ENCODE measurements at regions not wholly inside any gene's neighbourhood (a gene's known extent, or its start where the extent isn't known, plus 50 kb on each side); places are given as distances from the start of the nearest gene placed in this dataset.

DNA sequence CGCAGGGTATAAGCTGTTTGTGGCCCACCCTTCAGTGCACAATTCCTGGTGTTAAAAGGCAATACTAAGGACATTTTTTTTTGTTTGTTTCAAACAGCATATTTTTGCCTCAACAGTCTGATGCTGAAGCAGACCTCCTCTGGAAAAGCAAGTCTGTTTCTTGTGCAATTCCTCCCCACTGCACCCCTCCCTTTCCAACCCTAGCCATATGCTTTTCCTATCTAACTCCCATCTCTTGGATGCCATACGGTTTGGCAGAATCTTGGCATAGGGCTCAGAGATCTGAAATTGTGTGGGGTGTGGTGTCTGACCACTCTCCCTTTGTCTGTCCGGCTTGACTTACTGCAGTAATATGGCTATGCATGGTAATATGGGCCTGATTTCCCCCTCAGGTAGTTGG lies 161.6 kb downstream of the TMEM38B start:
- no peak overlapping the region for H2BK12ac ChIP-seq (ENCODE audit: low read depth, low read length)
- H2BK120ac ChIP-seq (replicated peaks; ENCODE audit: low read depth, low read length): no peak overlapping the region
- DNase-seq (ENCODE audit: low read depth in 1 of 2, low spot score in 2 of 2): no peak
- ChIA-PET CTCF (ENCODE audit: partially characterized antibody) (interaction anchor here (0.9 to 2.2 kb wide), 3 partner anchors 13 to 26 kb away, joined by 3 to 9 read pairs (median 4); no protein-coding TSS in a partner anchor), POLR2A (ENCODE audit: partially characterized antibody) (no interaction called here)
- H4K91ac ChIP-seq (replicated peaks; ENCODE audit: insufficient read length, low read length): no peak overlapping the region
- H2AK5ac ChIP-seq (ENCODE audit: low read depth, low read length): no peak overlapping the region
- no peak for TF ChIP-seq HDAC2 (IDR thresholded peaks at IDR 0.05; ENCODE audit: borderline replicate concordance in 1 of 2, low read depth in 2 of 2, low read length in 2 of 2)
- TF ChIP-seq CEBPB (IDR thresholded peaks at IDR 0.05; ENCODE audit: low read depth, low read length): no peak
- no peak for TF ChIP-seq FOSL1 (IDR thresholded peaks at IDR 0.05; ENCODE audit: insufficient read depth, low read depth, low read length)
- TF ChIP-seq ZNF274 (IDR thresholded peaks at IDR 0.05; ENCODE audit: borderline replicate concordance, extremely low read depth, low read length): no peak
- no peak overlapping the region for H3K14ac ChIP-seq (ENCODE audit: insufficient read length)
- H3K23ac ChIP-seq (ENCODE audit: insufficient read length): no peak overlapping the region
- H4K20me1 ChIP-seq (replicated peaks in 1 of 2; ENCODE audit: control insufficient read depth in 1 of 2, insufficient read depth in 2 of 2, low read length in 2 of 2): no peaks in the 10 kb centered on the region
- no peak overlapping the region for H3K18ac ChIP-seq (ENCODE audit: extremely low read depth, low read length)
- 86% methylated on average over 3 of the region's 3 CpGs; no CpG with 5 or more reads in 1 of the 2 experiments for WGBS, 2 experiments (ENCODE audit: extremely low coverage in 1 of 2, insufficient coverage in 1 of 2, insufficient read length in 1 of 2, insufficient replicate concordance in 2 of 2, low coverage in 1 of 2, low lambda C conversion rate in 2 of 2, missing lambda C conversion rate in 1 of 2)
- no peak overlapping the region for H3K4ac ChIP-seq (replicated peaks; ENCODE audit: insufficient read length, low read depth, low read length)
- H3K36me3 ChIP-seq (ENCODE audit: control insufficient read depth in 2 of 4, insufficient read depth in 4 of 4, low read length in 3 of 4): no peaks in the 10 kb centered on the region
- H3K9ac ChIP-seq (replicated peaks in 1 of 4; ENCODE audit: extremely low read depth in 1 of 4, low read depth in 3 of 4, low read length in 3 of 4): no peak overlapping the region
- no peak overlapping the region for H4K8ac ChIP-seq (ENCODE audit: extremely low read depth, insufficient read depth, low read length)
- H2BK5ac ChIP-seq (ENCODE audit: low read depth, low read length): no peak overlapping the region
- H3K79me1 ChIP-seq (ENCODE audit: low read depth, low read length): no peaks in the 10 kb centered on the region
- no peak overlapping the region for H2BK15ac ChIP-seq (ENCODE audit: low read length)
- no peaks in the 10 kb centered on the region for H3K23me2 ChIP-seq (ENCODE audit: low read depth, low read length)
- no peak overlapping the region for H3K4me3 ChIP-seq (ENCODE audit: extremely low read depth in 1 of 4, insufficient read depth in 2 of 4, low read depth in 3 of 4, low read length in 4 of 4)
- H3K4me2 ChIP-seq (ENCODE audit: insufficient read depth in 1 of 2, low read depth in 2 of 2, low read length in 2 of 2): no peak overlapping the region
- no peaks in the 10 kb centered on the region for H3K79me2 ChIP-seq (ENCODE audit: control insufficient read depth in 1 of 2, insufficient read depth in 2 of 2, low read length in 2 of 2)
- no peaks in the 10 kb centered on the region for H3K4me1 ChIP-seq (replicated peaks in 1 of 4; ENCODE audit: control insufficient read depth in 3 of 4, insufficient read depth in 4 of 4, low read length in 3 of 4)
- FAIRE-seq: no peak
- no peak overlapping the region for H3K56ac ChIP-seq (replicated peaks; ENCODE audit: insufficient read length, low read depth, low read length)
- no peak overlapping the region for H4K5ac ChIP-seq (ENCODE audit: insufficient read length, low read depth, low read length)
- no peak overlapping the region for H3K27ac ChIP-seq (ENCODE audit: low read depth, low read length)
- H2BK20ac ChIP-seq (ENCODE audit: low read length): no peak overlapping the region
- no peaks in the 10 kb centered on the region for H3K27me3 ChIP-seq (replicated peaks in 1 of 4; ENCODE audit: control insufficient read depth in 3 of 4, extremely low read depth in 1 of 4, insufficient read depth in 3 of 4, low read length in 3 of 4)
- no peaks in the 10 kb centered on the region for H3K9me3 ChIP-seq (ENCODE audit: insufficient read depth in 2 of 2, low read depth in 1 of 2, low read length in 1 of 2)
- H2AFZ ChIP-seq (ENCODE audit: low read length): no peak overlapping the region

All from H1 (cell line).